ENCODE measurements at regions not wholly inside any gene's neighbourhood (a gene's known extent, or its start where the extent isn't known, plus 50 kb on each side); places are given as distances from the start of the nearest gene placed in this dataset.

DNA sequence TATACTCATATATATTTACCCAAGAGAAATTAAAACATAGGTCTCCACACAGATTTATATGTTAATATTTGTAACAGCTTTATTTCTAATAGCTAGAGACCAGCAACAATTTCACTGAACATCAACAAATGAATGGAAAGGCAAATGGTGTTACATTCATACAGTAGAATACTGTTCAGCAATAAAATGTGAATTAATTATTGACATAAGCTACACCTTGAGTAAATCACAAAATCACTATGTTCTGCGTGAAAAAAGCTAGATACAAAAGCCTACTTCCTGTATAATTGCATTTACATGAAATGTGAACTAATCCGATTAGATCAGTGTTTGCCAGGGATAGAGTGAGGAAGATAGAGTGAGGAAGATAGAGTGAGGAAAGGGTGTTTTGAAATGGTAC is 945.7 kb downstream of the SQOR start:
- Histone ChIP-seq H3K9me2 (replicated peaks; ENCODE audit: insufficient read depth, low read length) (no peaks in the 10 kb centered on the region), H3K27ac (ENCODE audit: low read length) (no peak overlapping the region), H3K9ac (ENCODE audit: low read length) (no peak overlapping the region), H3K27me3 (ENCODE audit: low read length) (no peaks in the 10 kb centered on the region), H2AFZ (ENCODE audit: low read length) (no peak overlapping the region), H3K9me3 (ENCODE audit: low read length) (peaks cover 52% of the 10 kb centered on the region), H3K36me3 (ENCODE audit: insufficient read depth, low read length) (no peaks in the 10 kb centered on the region), H3K79me2 (ENCODE audit: low read length) (no peaks in the 10 kb centered on the region), H3K4me1 (ENCODE audit: low read length) (no peaks in the 10 kb centered on the region), H4K20me1 (ENCODE audit: insufficient read depth, low read depth, low read length) (no peaks in the 10 kb centered on the region), H3K4me2 (ENCODE audit: low read depth, low read length, poor library complexity, severe bottlenecking) (no peak overlapping the region), H3K4me3 (ENCODE audit: low read length) (no peak overlapping the region)
- DNase-seq, result no peak

DNA sequence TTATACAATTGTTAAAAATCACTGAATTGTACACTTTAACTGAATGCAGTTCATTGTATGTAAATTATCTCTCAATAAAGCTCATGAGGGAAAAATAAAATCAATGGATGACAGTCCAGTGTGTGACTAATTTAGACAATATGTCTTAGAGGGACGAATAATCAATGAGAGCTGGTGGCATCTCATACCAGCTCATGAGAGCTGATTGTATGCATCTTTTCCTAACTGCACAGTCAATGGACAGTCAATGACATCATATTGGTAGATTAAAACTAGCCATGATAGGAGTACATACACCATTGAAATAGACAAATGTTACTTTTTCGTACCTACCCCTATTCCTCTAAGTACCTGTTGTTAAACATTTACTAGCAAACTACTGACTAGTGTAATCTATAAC is 946.1 kb downstream of the SQOR start:
- no peak overlapping the region for H2AFZ ChIP-seq (ENCODE audit: low read length)
- H3K79me2 ChIP-seq (ENCODE audit: low read length), result no peaks in the 10 kb centered on the region
- H4K20me1 ChIP-seq (ENCODE audit: insufficient read depth, low read depth, low read length), result no peaks in the 10 kb centered on the region
- no peak for DNase-seq
- H3K4me2 ChIP-seq (ENCODE audit: low read depth, low read length, poor library complexity, severe bottlenecking), result no peak overlapping the region
- H3K9me3 ChIP-seq (ENCODE audit: low read length), result peaks cover 49% of the 10 kb centered on the region
- H3K4me3 ChIP-seq (ENCODE audit: low read length), result no peak overlapping the region
- H3K36me3 ChIP-seq (ENCODE audit: insufficient read depth, low read length), result no peaks in the 10 kb centered on the region
- H3K9ac ChIP-seq (ENCODE audit: low read length), result no peak overlapping the region
- no peaks in the 10 kb centered on the region for H3K4me1 ChIP-seq (ENCODE audit: low read length)
- no peaks in the 10 kb centered on the region for H3K27me3 ChIP-seq (ENCODE audit: low read length)
- H3K27ac ChIP-seq (ENCODE audit: low read length), result no peak overlapping the region
- no peaks in the 10 kb centered on the region for H3K9me2 ChIP-seq (replicated peaks; ENCODE audit: insufficient read depth, low read length)

GRCh38 chr15:46589088-46589487 is 954.3 kb downstream of the SQOR start:
- no peak overlapping the region for H2AFZ ChIP-seq (ENCODE audit: low read length)

GRCh38 chr15:46591462-46591861 is 956.6 kb downstream of the SQOR start:
- Histone ChIP-seq H3K79me2 (ENCODE audit: low read length) (no peaks in the 10 kb centered on the region), H3K4me1 (ENCODE audit: low read length) (no peaks in the 10 kb centered on the region), H3K27me3 (ENCODE audit: low read length) (no peaks in the 10 kb centered on the region), H3K9me3 (ENCODE audit: low read length) (peaks cover 36% of the 10 kb centered on the region), H3K9ac (ENCODE audit: low read length) (no peak overlapping the region), H2AFZ (ENCODE audit: low read length) (no peak overlapping the region), H3K4me3 (ENCODE audit: low read length) (no peak overlapping the region), H3K4me2 (ENCODE audit: low read depth, low read length, poor library complexity, severe bottlenecking) (no peak overlapping the region), H3K27ac (ENCODE audit: low read length) (no peak overlapping the region), H3K9me2 (replicated peaks; ENCODE audit: insufficient read depth, low read length) (no peaks in the 10 kb centered on the region), H4K20me1 (ENCODE audit: insufficient read depth, low read depth, low read length) (no peaks in the 10 kb centered on the region), H3K36me3 (ENCODE audit: insufficient read depth, low read length) (no peaks in the 10 kb centered on the region)
- DNase-seq, result no peak

More at GRCh38 chr15:46589088-46589487, 954.3 kb downstream of the SQOR start:
- no peaks in the 10 kb centered on the region for H3K9me2 ChIP-seq (replicated peaks; ENCODE audit: insufficient read depth, low read length)
- DNase-seq, result no peak
- no peaks in the 10 kb centered on the region for H3K79me2 ChIP-seq (ENCODE audit: low read length)
- no peaks in the 10 kb centered on the region for H3K27me3 ChIP-seq (ENCODE audit: low read length)
- no peaks in the 10 kb centered on the region for H4K20me1 ChIP-seq (ENCODE audit: insufficient read depth, low read depth, low read length)
- no peaks in the 10 kb centered on the region for H3K4me1 ChIP-seq (ENCODE audit: low read length)
- H3K4me3 ChIP-seq (ENCODE audit: low read length), result no peak overlapping the region
- no peak overlapping the region for H3K9ac ChIP-seq (ENCODE audit: low read length)
- no peaks in the 10 kb centered on the region for H3K36me3 ChIP-seq (ENCODE audit: insufficient read depth, low read length)
- H3K4me2 ChIP-seq (ENCODE audit: low read depth, low read length, poor library complexity, severe bottlenecking), result no peak overlapping the region
- no peak overlapping the region for H3K27ac ChIP-seq (ENCODE audit: low read length)
- H3K9me3 ChIP-seq (ENCODE audit: low read length), result peaks cover 24% of the 10 kb centered on the region

DNA sequence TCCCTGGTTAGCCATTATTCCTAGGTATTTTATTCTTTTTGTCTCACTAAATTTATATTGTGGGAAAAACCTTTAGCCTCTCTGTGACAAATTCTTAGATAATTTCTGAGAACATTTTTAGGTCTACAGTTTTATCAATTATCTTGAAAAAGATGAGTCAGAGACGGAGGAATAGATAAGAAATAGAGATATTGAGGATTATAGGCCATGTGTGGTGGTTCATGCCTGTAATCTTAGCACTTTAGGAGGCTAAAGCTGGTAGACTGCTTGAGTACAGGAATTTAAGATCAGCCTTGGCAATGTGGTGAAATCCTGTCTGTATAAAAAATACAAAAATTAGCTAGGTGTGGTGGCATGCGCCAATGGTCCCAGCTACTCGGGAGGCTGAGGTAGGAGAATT is 960.2 kb downstream of the SQOR start:
- DNase-seq, result no peak
- H3K9me2 ChIP-seq (replicated peaks; ENCODE audit: insufficient read depth, low read length), result no peaks in the 10 kb centered on the region
- H3K4me1 ChIP-seq (ENCODE audit: low read length), result no peaks in the 10 kb centered on the region
- no peak overlapping the region for H3K9ac ChIP-seq (ENCODE audit: low read length)
- H3K27me3 ChIP-seq (ENCODE audit: low read length), result no peaks in the 10 kb centered on the region
- H4K20me1 ChIP-seq (ENCODE audit: insufficient read depth, low read depth, low read length), result no peaks in the 10 kb centered on the region
- no peak overlapping the region for H3K4me2 ChIP-seq (ENCODE audit: low read depth, low read length, poor library complexity, severe bottlenecking)
- H3K36me3 ChIP-seq (ENCODE audit: insufficient read depth, low read length), result no peaks in the 10 kb centered on the region
- peaks cover 44% of the 10 kb centered on the region for H3K9me3 ChIP-seq (ENCODE audit: low read length)
- no peak overlapping the region for H3K4me3 ChIP-seq (ENCODE audit: low read length)
- H3K79me2 ChIP-seq (ENCODE audit: low read length), result no peaks in the 10 kb centered on the region
- H3K27ac ChIP-seq (ENCODE audit: low read length), result no peak overlapping the region
- H2AFZ ChIP-seq (ENCODE audit: low read length), result no peak overlapping the region

- H3K9me2 ChIP-seq (replicated peaks; ENCODE audit: insufficient read depth, low read length), result no peaks in the 10 kb centered on the region
- no peaks in the 10 kb centered on the region for H3K4me1 ChIP-seq (ENCODE audit: low read length)
- H3K79me2 ChIP-seq (ENCODE audit: low read length), result no peaks in the 10 kb centered on the region
- no peak overlapping the region for H2AFZ ChIP-seq (ENCODE audit: low read length)
- H3K9me3 ChIP-seq (ENCODE audit: low read length), result peaks cover 45% of the 10 kb centered on the region
- no peaks in the 10 kb centered on the region for H3K27me3 ChIP-seq (ENCODE audit: low read length)
- H4K20me1 ChIP-seq (ENCODE audit: insufficient read depth, low read depth, low read length), result no peaks in the 10 kb centered on the region
- no peak for DNase-seq
- no peak overlapping the region for H3K9ac ChIP-seq (ENCODE audit: low read length)
- no peak overlapping the region for H3K27ac ChIP-seq (ENCODE audit: low read length)
- H3K4me2 ChIP-seq (ENCODE audit: low read depth, low read length, poor library complexity, severe bottlenecking), result no peak overlapping the region
- no peak overlapping the region for H3K4me3 ChIP-seq (ENCODE audit: low read length)
- no peaks in the 10 kb centered on the region for H3K36me3 ChIP-seq (ENCODE audit: insufficient read depth, low read length)
These were observed 972.2 kb downstream of the SQOR start for GRCh38 chr15:46607077-46607476.

GRCh38 chr15:46616033-46616432 is 981.2 kb downstream of the SQOR start:
- Histone ChIP-seq H3K9me3 (ENCODE audit: low read length) (peaks cover 27% of the 10 kb centered on the region), H3K27ac (ENCODE audit: low read length) (no peak overlapping the region), H3K27me3 (ENCODE audit: low read length) (no peaks in the 10 kb centered on the region), H3K9me2 (replicated peaks; ENCODE audit: insufficient read depth, low read length) (no peaks in the 10 kb centered on the region), H2AFZ (ENCODE audit: low read length) (no peak overlapping the region), H3K4me3 (ENCODE audit: low read length) (no peak overlapping the region), H3K36me3 (ENCODE audit: insufficient read depth, low read length) (no peaks in the 10 kb centered on the region), H3K4me2 (ENCODE audit: low read depth, low read length, poor library complexity, severe bottlenecking) (no peak overlapping the region), H3K4me1 (ENCODE audit: low read length) (no peaks in the 10 kb centered on the region), H4K20me1 (ENCODE audit: insufficient read depth, low read depth, low read length) (no peaks in the 10 kb centered on the region), H3K79me2 (ENCODE audit: low read length) (no peaks in the 10 kb centered on the region), H3K9ac (ENCODE audit: low read length) (no peak overlapping the region)
- no peak for DNase-seq

- Histone ChIP-seq H3K9ac (ENCODE audit: low read length) (no peak overlapping the region), H3K4me2 (ENCODE audit: low read depth, low read length, poor library complexity, severe bottlenecking) (no peak overlapping the region), H2AFZ (ENCODE audit: low read length) (no peak overlapping the region), H3K9me2 (replicated peaks; ENCODE audit: insufficient read depth, low read length) (no peaks in the 10 kb centered on the region), H3K79me2 (ENCODE audit: low read length) (no peaks in the 10 kb centered on the region), H3K9me3 (ENCODE audit: low read length) (peaks cover 32% of the 10 kb centered on the region), H3K27me3 (ENCODE audit: low read length) (no peaks in the 10 kb centered on the region), H4K20me1 (ENCODE audit: insufficient read depth, low read depth, low read length) (no peaks in the 10 kb centered on the region), H3K4me3 (ENCODE audit: low read length) (no peak overlapping the region), H3K27ac (ENCODE audit: low read length) (no peak overlapping the region), H3K36me3 (ENCODE audit: insufficient read depth, low read length) (no peaks in the 10 kb centered on the region), H3K4me1 (ENCODE audit: low read length) (no peaks in the 10 kb centered on the region)
- no peak for DNase-seq
These were observed 982.7 kb downstream of the SQOR start for GRCh38 chr15:46617507-46617906.

DNA sequence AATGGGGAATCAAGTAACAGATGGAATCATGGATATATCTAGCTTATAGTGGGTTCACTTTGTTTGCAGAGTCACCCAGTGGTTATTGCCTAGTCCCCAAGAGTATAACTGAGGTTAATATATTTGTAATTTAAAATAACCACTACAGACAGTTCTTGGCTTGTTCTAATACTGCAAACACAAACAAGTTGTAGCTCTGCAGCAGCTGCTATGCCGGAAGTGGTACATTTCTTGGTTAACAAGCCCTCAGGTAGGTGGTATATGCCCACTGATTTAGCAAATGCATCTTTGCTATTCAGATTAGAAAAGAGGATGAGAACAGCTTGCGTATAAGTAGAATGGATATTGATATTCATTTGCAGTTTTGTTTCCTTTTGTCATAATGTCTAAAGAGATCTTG is 984.2 kb downstream of the SQOR start:
- Histone ChIP-seq H3K9me3 (ENCODE audit: low read length) (peaks cover 40% of the 10 kb centered on the region), H3K4me1 (ENCODE audit: low read length) (no peaks in the 10 kb centered on the region), H3K27ac (ENCODE audit: low read length) (no peak overlapping the region), H3K9me2 (replicated peaks; ENCODE audit: insufficient read depth, low read length) (no peaks in the 10 kb centered on the region), H3K36me3 (ENCODE audit: insufficient read depth, low read length) (no peaks in the 10 kb centered on the region), H3K79me2 (ENCODE audit: low read length) (no peaks in the 10 kb centered on the region), H4K20me1 (ENCODE audit: insufficient read depth, low read depth, low read length) (no peaks in the 10 kb centered on the region), H3K4me3 (ENCODE audit: low read length) (no peak overlapping the region), H2AFZ (ENCODE audit: low read length) (no peak overlapping the region), H3K4me2 (ENCODE audit: low read depth, low read length, poor library complexity, severe bottlenecking) (no peak overlapping the region), H3K27me3 (ENCODE audit: low read length) (no peaks in the 10 kb centered on the region), H3K9ac (ENCODE audit: low read length) (no peak overlapping the region)
- DNase-seq, result no peak
